Non-pigmented ciliary epithelial cell (primary cell): ENCODE measurements at regions not wholly inside any gene's neighbourhood (a gene's known extent, or its start where the extent isn't known, plus 50 kb on each side); places are given as distances from the start of the nearest gene placed in this dataset.

Experiments used
- DNase-seq: peaks from one replicate; pipeline ENCODE4 v3.0.0-alpha.2; 2010; ENCODE audit warnings: low read depth

DNA sequence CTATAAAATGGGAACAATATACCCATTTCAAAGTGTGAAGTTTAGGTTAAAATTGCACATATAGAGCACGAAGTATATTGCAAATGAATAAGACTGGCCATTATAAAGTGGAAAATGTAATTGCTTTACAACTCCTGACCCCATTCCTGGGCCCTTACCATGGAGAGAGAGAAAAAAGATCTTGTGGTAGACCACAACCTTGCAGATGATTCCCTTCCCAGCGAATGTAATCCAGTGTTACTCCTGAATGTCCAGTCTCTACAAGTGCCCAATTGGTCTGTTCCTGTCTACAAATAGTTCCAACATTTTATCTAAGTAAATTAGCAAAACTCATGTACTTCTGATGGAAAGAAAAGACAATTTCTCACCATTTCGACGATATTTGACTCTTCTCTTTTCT lies 184.1 kb upstream of the LNX1 start:
- no peak for DNase-seq

DNA sequence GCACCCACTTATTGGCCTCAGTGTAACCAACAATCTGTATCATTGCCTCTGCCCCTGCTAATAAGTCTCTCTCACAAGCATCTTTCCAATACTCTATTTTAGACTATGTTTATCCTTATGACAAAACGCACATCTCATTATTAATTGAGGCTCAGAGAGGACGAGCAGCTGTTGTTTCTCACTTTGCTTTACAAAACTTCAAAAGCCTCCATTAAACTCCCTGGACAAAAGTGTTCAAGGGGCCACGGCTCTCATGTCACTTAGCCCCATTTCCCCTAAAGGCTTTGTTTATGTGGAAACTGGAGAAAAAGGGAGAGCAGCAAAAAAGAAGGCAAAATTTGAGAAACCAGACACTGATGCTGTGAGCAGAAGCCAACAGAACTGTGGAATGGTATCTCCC lies 180.0 kb upstream of the LNX1 start:
- DNase-seq: no peak

DNA sequence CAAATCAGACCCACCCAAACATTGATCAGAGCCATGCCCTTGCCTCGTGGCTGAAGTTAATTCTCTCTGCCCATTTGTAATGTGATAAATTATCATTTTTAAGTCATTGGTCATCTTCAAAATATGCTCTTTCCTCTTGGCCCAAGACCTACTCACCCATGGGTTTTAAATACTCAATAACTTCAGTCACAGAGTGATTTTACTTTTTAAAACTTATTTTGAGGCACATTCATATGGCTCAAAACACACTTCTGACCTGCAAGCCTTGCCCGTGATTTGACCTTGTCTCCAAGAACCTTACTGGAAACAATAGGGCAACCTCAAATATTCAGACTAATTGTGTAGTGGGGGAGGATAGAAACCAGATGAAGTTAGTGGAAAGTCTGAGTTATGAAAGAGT lies 176.2 kb upstream of the LNX1 start:
- peak; percentile 56 for DNase-seq

DNA sequence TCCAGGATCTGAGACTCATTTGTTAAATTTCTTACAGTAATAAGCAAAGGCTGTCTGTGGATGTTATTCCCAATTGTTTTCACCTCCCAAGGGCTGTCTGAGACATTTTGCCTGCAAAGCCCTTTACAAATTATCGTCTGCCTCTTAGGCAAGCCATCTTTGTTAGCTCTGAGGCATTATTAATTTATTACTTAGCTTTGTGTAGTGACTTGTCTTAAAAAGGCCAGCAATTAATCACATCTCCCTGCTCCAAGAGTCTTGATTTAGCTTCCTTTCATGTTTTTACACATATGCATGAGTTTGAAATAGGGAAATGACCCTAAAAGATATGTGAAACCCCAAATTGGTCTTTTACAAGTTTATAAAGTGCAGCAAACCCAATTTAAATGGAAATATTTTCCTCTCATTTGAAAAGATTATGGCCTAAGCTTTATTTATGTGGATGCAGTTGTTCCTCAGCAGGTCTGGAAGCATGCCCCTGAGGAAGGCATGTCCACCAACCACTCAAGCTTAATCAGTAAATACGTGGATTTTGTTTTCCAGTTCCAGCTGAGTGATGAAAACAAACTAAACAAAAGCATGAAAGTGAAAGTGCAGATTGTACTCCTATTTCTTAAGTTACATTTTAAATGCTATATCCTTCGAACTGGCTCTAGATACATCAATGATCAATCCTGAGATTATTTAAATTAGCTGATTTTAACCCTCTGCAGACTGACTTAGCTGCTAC lies 173.6 kb upstream of the LNX1 start:
- DNase-seq: no peak

DNA sequence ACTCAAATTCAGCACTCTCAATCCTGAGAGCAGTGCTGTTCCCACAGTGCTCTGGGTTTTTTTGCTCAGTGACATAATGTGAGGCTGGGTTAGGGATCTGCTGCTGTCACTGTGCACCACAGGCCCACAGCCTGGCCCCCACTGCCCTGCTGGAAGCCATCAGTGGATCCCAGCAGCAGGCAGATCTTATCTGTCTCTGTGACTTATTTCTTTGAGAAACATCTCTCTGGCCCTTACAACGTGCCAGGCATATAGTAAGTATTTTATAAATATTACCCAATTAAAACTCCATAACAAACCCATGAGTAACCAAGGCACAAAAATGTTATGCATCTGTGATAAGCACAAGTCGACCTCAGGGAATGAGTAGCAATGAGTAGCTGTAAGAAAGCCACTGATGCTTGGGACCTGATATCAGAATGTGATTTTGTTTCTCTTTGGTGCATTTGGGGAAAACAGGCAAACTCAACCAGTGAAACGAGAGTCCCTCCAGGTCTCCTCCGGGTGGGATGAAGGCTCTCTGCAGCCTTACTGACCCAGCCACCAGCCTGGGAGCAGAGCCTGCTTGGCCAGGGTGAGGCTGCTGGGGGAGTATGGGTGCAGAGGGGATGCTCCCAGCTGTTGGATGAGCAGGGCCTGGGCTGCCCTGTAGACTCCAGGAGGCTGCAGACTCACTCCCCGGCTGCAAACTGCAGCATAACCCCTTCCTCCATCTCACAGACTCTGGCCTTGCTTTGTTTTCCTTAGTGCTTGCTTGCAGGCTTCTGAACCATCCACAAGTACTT lies 172.7 kb upstream of the LNX1 start:
- peak; percentile 81 for DNase-seq

DNA sequence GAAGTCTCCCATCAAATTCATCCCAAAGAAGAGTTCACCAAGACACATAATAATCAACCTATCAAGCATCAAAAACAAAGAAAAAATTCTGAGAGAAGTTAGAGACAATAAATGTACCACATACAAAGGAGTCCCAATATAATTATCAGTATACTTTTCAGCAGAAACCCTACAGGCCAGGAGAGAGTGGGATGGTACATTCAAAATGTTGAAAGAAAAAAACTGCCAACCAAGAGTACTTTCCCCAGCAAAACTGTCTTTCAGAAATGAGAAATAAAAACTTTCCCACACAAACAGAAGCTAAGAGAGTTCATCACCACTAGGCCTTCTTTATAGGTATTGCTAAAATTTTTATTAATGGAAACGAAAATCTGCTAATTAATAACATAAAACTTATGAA lies 164.4 kb upstream of the LNX1 start:
- no peak for DNase-seq

DNA sequence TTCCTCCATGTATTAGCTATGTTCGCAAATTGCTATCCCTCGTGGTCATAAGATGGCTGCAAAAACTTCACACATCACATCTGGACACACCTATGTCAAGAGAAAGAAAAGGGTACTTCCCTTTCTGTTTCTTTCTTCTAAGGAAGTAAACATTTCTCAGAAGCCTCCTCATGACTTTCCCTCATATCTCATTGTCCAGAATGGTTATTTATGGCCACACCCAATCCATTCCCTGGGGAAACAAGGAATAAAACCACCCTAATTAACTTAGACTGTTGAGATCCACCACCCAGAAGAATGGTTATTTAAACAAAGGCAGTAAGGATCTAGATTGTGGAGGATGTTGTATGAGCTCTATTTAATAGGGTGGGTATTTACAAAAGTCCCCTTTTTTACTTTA lies 160.8 kb upstream of the LNX1 start:
- no peak for DNase-seq

DNA sequence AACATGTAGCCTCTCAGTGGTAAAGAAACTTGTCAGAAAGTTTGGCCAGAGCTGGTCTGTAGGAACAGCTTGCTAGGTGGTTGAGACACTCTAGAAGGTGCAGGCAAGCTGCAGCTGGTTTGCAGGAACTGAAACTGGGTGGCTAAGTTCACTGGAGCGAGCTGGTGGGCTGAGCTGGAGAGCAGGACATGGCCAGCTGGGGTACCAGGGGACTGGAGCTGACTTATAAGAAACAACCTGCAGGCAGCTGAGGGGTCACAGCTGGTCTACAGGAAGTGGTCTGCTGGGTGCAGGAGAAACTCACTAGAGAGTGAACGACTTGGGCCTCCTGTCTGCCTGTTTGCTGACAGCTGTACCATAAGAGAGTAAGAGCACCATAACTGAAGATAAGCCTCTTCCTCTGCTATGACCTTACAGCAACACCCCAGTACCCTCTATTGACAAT lies 157.1 kb upstream of the LNX1 start:
- no peak for DNase-seq

- no peak for DNase-seq
Observed at GRCh38 chr4:53747401-53747800, 156.1 kb upstream of the LNX1 start.

DNA sequence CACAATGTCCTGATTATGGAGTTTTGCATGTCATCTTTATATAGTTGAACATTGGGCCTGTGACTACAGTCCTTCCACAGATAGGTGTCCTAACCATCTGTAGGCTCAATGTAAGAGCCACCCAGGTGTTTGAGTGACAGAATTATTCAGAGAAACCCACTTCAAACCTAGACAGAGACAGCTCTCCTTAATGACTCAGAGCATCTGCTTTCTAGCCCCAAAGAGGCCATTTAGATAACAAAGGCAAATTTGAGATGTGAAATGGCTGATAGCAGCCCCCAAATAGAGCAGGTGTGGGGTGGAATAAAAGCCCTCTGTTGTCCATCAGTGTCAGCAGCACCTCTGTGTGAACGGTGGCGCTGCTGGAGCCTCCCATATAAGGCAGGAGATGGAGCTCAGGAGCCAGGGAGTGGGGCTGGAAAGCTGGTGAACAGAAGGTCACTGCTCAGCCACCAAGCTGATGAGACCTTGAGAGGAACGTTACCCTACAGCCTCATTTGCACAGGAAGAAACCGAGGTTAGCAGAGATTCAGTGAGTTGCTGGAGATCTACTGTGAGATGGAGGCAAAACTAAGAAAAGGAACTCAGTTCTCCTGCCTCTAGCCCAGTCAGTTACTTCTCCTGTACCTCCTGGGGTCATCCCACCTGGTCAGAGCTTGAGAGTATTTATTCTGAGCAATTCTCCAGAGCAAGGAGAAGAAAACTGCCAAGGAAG lies 153.3 kb upstream of the LNX1 start:
- DNase-seq: no peak

GRCh38 chr4:53734584-53735353 lies 143.5 kb upstream of the LNX1 start:
- no peak for DNase-seq

GRCh38 chr4:53734182-53734581 lies 142.9 kb upstream of the LNX1 start:
- no peak for DNase-seq

DNA sequence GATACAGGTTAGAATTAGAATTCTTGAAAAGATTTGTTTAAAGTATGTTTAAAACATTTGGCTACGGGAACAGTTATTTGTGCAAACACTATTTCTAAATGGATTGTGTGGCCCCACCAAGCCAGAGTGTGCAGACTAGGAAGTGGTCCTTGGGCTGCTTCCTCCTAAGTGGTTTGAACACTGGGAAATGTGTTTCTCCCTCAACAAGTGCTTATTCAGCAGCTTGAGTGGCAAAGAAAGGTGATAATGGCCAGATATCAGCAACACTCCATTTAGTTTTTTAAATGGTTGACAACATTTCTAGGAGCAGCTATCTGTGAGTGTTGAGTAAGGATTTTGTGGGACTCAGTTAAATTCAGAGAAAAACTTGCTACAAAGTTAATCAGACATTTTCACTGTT lies 141.4 kb upstream of the LNX1 start:
- DNase-seq: no peak

DNA sequence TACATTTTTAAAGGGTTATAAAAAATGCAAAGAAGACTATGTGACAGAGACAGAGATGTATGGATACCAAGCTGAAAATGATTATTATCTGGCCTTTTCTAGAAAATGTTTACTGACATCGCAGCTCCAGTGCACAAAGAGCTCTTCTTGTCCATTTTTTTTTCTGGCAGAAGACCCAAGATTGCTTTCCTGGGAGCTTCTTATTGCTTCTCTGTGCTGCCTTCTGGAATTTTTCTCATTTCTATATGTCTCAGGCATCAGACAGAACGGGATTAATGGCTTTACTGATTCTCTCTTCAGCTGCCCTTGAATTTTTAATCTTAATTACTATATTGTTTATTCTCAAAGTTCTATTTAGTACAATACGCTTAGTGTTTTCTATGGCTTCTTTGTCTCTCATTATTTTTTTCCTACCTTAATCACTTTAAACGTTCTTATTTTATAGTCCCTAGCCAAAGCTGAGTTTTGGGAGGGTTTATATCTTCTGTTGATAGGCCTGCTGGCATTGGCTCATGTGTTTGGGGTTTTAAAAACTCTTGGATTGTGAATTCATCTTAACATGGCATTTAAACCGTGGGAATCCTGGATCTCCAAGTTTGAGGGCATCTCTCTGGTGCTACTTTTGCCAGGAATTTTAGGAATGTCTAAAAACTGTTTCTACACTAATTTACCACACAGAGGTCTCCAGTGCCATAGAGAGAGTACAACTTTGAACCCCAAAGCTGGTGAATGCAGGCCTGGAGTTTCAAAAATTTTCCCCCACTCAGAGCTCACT lies 138.9 kb upstream of the LNX1 start:
- DNase-seq: no peak

- no peak for DNase-seq
Observed at GRCh38 chr4:53722110-53722509, 130.8 kb upstream of the LNX1 start.

DNA sequence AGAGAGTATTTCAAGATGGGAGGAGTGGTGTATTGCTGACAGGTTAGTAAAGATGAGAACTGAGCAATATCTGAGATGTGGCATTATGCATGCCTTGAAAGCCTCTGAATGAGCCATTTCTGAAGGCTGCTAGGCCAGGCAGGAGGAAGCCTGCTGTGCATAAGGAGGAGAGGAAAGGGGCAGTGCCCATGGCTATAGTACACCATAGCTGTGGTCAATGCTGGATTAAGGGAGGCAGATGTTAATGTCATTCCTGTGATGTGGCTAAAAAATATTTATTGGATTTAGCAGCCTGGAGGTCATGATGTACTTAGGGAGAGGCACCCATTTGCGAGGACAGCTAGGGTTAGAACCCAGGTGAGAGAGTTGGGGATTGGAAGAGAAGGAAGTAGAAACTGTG lies 130.0 kb upstream of the LNX1 start:
- DNase-seq: no peak

DNA sequence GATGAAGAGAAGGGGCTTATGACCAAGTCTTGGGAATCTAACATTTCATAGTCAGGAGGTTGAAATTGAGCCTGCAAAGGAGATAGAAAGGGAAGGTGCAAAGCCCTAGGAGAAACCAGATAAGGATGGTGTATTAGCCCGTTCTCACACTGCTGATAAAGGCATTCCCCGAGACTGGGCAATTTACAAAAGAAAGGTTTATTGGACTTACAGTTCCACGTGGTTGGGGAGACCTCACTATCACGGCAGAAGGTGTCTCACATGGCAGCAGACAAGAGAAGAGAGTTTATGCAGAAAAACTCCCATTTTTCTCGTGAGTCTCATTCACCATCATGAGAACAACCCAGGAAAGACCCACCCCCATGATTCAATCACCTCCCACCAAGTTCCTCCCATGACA lies 129.5 kb upstream of the LNX1 start:
- DNase-seq: no peak

GRCh38 chr4:53717064-53717549 lies 125.8 kb upstream of the LNX1 start:
- DNase-seq: no peak

DNA sequence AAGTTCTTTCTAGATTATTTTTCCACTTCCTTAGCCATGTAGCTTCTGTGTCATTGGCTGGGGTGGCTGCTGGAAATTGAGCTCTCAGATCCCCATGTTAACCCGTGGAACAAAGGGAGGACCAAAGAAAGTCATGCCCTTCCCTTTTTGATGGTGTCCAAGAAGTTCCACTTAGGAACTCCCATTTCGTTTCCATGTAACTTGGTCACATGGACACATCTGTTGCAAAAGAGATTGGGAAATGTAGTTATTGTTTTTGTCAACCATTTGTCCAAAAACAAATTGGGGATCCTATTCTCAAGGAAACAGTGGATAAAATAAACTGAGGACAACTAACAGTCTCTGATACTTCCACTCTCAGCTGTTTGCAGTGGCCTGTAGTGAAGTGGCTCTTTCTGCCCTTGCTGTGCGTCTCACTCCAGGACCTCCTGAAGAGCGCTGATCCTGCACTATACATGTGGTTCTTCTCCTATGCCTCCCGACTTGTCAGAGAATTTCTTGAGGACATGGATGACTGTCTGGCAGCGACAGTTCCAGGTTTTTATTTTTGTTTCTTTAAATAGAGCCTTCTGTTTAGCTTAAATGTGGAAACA lies 125.3 kb upstream of the LNX1 start:
- DNase-seq: no peak

DNA sequence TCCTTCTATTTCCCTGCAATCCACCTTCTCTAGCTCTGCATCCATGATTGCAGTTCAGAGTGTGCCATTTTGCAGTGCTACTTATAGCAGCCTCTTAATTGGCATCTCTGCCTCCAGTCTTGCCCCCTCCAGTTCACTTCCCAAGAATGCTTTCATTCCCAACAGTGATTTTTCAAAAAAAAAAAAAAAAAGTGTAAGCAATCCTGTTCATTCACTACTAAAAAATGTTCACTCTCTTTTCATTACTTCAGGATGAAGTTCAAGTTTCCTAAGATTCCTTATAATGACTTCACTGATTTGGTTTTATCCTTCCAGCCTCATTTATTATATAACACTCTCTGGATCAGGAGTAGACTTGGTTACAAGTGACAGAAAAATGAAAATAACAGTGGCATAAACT lies 124.7 kb upstream of the LNX1 start:
- no peak for DNase-seq
